ENCODE measurements at regions not wholly inside any gene's neighbourhood (a gene's known extent, or its start where the extent isn't known, plus 50 kb on each side); places are given as distances from the start of the nearest gene placed in this dataset.

- TF ChIP-seq EZH2 (IDR thresholded peaks at IDR 0.05; ENCODE audit: low read length, unreplicated experiment) (no peak), CTCF (conservative IDR thresholded peaks at IDR 0.05; ENCODE audit: low read depth, low read length) (no peak)
Measured at GRCh38 chr2:191489177-191489576, 188.8 kb upstream of the NABP1 start.
